Mesendoderm (in vitro differentiated cells): ENCODE measurements at regions not wholly inside any gene's neighbourhood (a gene's known extent, or its start where the extent isn't known, plus 50 kb on each side); places are given as distances from the start of the nearest gene placed in this dataset.
"Not testable (repeated sequence)": the region's sequence is repeated elsewhere in the genome, so short reads cannot be mapped to it uniquely, and the experiment has no call there.

Experiments
- DNase-seq: peaks from one replicate; pipeline ENCODE4 v3.0.0; 2013
- H2AK5ac ChIP-seq: 2 replicates; pipeline ENCODE4 v1.6.1; 2013; ENCODE audit warnings: low read length, inconsistent platforms
- H2BK120ac ChIP-seq: 2 replicates; pipeline ENCODE4 v1.6.1; 2013; ENCODE audit warnings: low read depth, mild to moderate bottlenecking, low read length, moderate library complexity, mixed read lengths
- H2BK15ac ChIP-seq: replicated peaks from 2 replicates; pipeline ENCODE4 v1.6.1; 2013; ENCODE audit warnings: low read depth, mild to moderate bottlenecking, moderate library complexity
- H2BK5ac ChIP-seq: 2 replicates; pipeline ENCODE4 v1.6.1; 2013; ENCODE audit warnings: low read length, inconsistent platforms
- H3K18ac ChIP-seq: 2 replicates; pipeline ENCODE4 v1.6.1; 2013; ENCODE audit warnings: mild to moderate bottlenecking, low read length, mixed read lengths
- H3K23ac ChIP-seq: one replicate; pipeline ENCODE4 v1.6.1; 2013; ENCODE audit warnings: low read length
- H3K27ac ChIP-seq: 2 replicates; pipeline ENCODE4 v1.5.1; 2013; ENCODE audit warnings: low read depth, mild to moderate bottlenecking, inconsistent platforms, low read length, moderate library complexity
- H3K27me3 ChIP-seq: 2 replicates; pipeline ENCODE4 v1.6.1; 2013; ENCODE audit warnings: low read length, control low read depth, mild to moderate bottlenecking, inconsistent platforms; ENCODE audit not compliant: insufficient read depth, poor library complexity
- H3K36me3 ChIP-seq: 2 replicates; pipeline ENCODE4 v1.6.1; 2013; ENCODE audit warnings: low read length, inconsistent platforms; ENCODE audit not compliant: control insufficient read depth, insufficient read depth
- H3K4ac ChIP-seq: one replicate; pipeline ENCODE4 v1.6.1; 2013; ENCODE audit warnings: low read depth, mild to moderate bottlenecking, low read length, moderate library complexity
- H3K4me1 ChIP-seq: 2 replicates; pipeline ENCODE4 v1.6.1; 2013; ENCODE audit warnings: low read depth, low read length, inconsistent platforms; ENCODE audit not compliant: control insufficient read depth
- H3K4me2 ChIP-seq: 2 replicates; pipeline ENCODE4 v1.6.1; 2013; ENCODE audit warnings: low read length
- H3K4me3 ChIP-seq: 2 replicates; pipeline ENCODE4 v1.5.1; 2013; ENCODE audit warnings: mild to moderate bottlenecking, low read length
- H3K56ac ChIP-seq: one replicate; pipeline ENCODE4 v1.6.1; 2013; ENCODE audit warnings: low read length
- H3K79me1 ChIP-seq: 2 replicates; pipeline ENCODE4 v1.6.1; 2013; ENCODE audit warnings: low read length, inconsistent platforms
- H3K79me2 ChIP-seq: 2 replicates; pipeline ENCODE4 v1.6.1; 2013; ENCODE audit warnings: mild to moderate bottlenecking, low read length; ENCODE audit not compliant: control insufficient read depth, insufficient read depth
- H3K9ac ChIP-seq: 2 replicates; pipeline ENCODE4 v1.6.1; 2013; ENCODE audit warnings: low read length, inconsistent platforms
- H4K5ac ChIP-seq: one replicate; pipeline ENCODE4 v1.6.1; 2013; ENCODE audit warnings: low read length
- H4K8ac ChIP-seq: one replicate; pipeline ENCODE4 v1.6.1; 2013; ENCODE audit warnings: low read depth, mild to moderate bottlenecking, control low read depth, low read length, moderate library complexity
- WGBS: extraction: QIAGEN DNeasy Blood & Tissue Kit; methylation state at CpG from one replicate; pipeline ENCODE4 v1.1.7; 2013; ENCODE audit warnings: low lambda C conversion rate, missing lambda C conversion rate; ENCODE audit not compliant: insufficient coverage; ENCODE audit errors: extremely low coverage; 5-methylcytosine and 5-hydroxymethylcytosine counted together

DNA sequence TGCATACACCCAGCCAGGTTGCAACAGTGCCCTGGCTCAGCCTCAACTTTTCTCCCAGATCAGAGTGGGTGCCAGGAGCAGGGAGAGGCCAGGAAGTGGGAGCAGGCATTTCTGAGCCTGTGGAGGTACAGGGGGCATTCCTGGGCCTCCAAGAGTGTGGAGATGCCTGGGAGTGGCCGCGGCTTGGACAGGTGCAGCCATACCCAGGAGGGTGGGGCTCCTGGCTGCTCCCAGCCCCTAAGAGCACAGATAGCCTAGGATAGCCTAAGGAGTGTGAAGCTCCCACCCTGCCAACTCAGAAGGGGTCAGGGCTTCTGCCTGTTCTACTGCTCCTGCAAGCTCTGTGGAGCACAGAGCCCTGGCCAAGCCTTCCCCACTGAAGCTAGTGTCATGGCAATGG lies 543.4 kb downstream of the RPL10L start:
- Histone ChIP-seq H3K4me3 (no peak overlapping the region), H2BK120ac (no peak overlapping the region), H3K79me1 (no peaks in the 10 kb centered on the region), H2BK15ac (no peak overlapping the region), H3K4ac (no peak overlapping the region), H3K4me1 (no peaks in the 10 kb centered on the region), H3K27ac (no peak overlapping the region), H3K18ac (no peak overlapping the region), H4K8ac (no peak overlapping the region), H3K27me3 (no peaks in the 10 kb centered on the region), H3K4me2 (no peak overlapping the region), H2AK5ac (no peak overlapping the region), H3K56ac (no peak overlapping the region), H3K36me3 (no peaks in the 10 kb centered on the region), H2BK5ac (no peak overlapping the region), H3K23ac (no peak overlapping the region), H3K9ac (no peak overlapping the region), H3K79me2 (no peaks in the 10 kb centered on the region), H4K5ac (no peak overlapping the region)
- WGBS, result no CpG with 5 or more reads among the region's 2 CpGs
- DNase-seq, result no peak

DNA sequence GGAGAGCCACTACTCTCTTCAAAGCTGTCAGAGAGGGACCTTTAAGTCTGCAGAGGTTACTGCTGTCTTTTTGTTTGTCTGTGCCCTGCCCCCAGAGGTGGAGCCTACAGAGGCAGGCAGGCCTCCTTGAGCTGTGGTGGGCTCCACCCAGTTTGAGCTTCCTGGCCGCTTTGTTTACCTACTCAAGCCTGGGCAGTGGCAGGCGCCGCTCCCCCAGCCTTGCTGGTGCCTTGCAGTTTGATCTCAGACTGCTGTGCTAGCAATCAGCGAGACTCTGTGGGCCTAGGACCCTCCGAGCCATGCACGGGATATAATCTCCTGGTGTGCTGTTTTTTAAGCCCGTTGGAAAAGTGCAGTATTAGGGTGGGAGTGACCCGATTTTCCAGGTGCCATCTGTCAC lies 550.7 kb downstream of the RPL10L start:
- H3K27me3 ChIP-seq, H3K79me1 ChIP-seq, H2AK5ac ChIP-seq, H3K4me2 ChIP-seq, H2BK5ac ChIP-seq, H3K27ac ChIP-seq, H4K5ac ChIP-seq, H3K18ac ChIP-seq, H4K8ac ChIP-seq, H3K56ac ChIP-seq, H3K79me2 ChIP-seq, H2BK15ac ChIP-seq, H3K9ac ChIP-seq, H3K4me3 ChIP-seq, H3K36me3 ChIP-seq, H3K4me1 ChIP-seq, H3K4ac ChIP-seq, H2BK120ac ChIP-seq, H3K23ac ChIP-seq, DNase-seq: not testable (repeated sequence)
- no CpG with 5 or more reads among the region's 8 CpGs for WGBS

DNA sequence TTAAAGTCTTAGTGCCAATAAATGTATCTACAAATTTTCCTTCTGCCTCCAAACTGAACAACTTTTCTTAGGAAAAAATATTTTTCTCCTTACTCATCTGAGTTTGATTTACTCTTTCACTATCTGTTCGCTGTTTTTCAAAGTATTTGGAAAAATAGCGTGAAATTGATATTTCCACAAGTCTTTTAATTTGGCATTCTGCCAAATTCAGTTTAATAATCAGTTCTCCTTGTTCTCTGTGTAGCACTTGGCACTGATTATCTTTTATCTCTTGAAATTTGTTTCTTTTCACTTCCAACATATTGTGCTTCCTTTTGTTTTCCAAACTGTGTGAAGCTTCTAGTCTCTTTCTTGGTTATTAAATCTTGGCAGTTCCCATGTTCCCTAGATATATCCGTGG lies 559.8 kb downstream of the RPL10L start:
- no peak overlapping the region for H3K4ac ChIP-seq
- no peak overlapping the region for H2BK15ac ChIP-seq
- WGBS, result no CpG with 5 or more reads among the region's 3 CpGs
- no peaks in the 10 kb centered on the region for H3K36me3 ChIP-seq
- no peak overlapping the region for H3K56ac ChIP-seq
- no peaks in the 10 kb centered on the region for H3K4me1 ChIP-seq
- H4K8ac ChIP-seq, result no peak overlapping the region
- H3K27ac ChIP-seq, result no peak overlapping the region
- no peaks in the 10 kb centered on the region for H3K79me2 ChIP-seq
- H3K27me3 ChIP-seq, result no peaks in the 10 kb centered on the region
- H3K18ac ChIP-seq, result no peak overlapping the region
- no peak overlapping the region for H2BK5ac ChIP-seq
- no peak overlapping the region for H3K4me2 ChIP-seq
- H3K23ac ChIP-seq, result no peak overlapping the region
- H3K9ac ChIP-seq, result no peak overlapping the region
- no peak overlapping the region for H4K5ac ChIP-seq
- H2AK5ac ChIP-seq, result no peak overlapping the region
- H3K79me1 ChIP-seq, result no peaks in the 10 kb centered on the region
- no peak overlapping the region for H3K4me3 ChIP-seq
- DNase-seq, result no peak
- H2BK120ac ChIP-seq, result no peak overlapping the region

DNA sequence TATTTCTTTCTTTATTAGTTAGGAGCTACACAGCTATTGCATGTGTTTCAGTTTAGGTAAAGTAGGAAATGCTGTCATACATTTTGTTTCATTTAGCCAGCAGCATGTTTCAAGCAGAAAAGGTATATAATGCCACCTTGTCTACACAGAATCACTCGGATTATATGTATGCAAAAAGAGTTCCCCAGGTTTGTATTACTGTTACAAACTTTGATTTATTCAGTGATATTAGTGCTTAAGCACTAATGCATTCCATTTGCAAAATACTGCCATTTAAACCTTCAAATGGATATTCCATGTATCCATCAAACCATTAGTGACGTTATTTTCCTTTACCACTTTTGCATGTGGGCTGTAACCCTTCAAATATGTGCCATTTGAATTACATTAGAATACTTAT lies 564.0 kb downstream of the RPL10L start:
- Histone ChIP-seq H3K9ac (no peak overlapping the region), H2BK5ac (no peak overlapping the region), H2BK15ac (no peak overlapping the region), H3K79me1 (no peaks in the 10 kb centered on the region), H4K5ac (no peak overlapping the region), H2AK5ac (no peak overlapping the region), H3K4ac (no peak overlapping the region), H3K4me2 (no peak overlapping the region), H3K36me3 (no peaks in the 10 kb centered on the region), H3K27me3 (no peaks in the 10 kb centered on the region), H3K56ac (no peak overlapping the region), H3K4me1 (no peaks in the 10 kb centered on the region), H3K27ac (no peak overlapping the region), H3K4me3 (no peak overlapping the region), H3K79me2 (no peaks in the 10 kb centered on the region), H3K23ac (no peak overlapping the region), H3K18ac (no peak overlapping the region), H2BK120ac (no peak overlapping the region), H4K8ac (no peak overlapping the region)
- no peak for DNase-seq
- WGBS, result no CpG with 5 or more reads among the region's 2 CpGs

DNA sequence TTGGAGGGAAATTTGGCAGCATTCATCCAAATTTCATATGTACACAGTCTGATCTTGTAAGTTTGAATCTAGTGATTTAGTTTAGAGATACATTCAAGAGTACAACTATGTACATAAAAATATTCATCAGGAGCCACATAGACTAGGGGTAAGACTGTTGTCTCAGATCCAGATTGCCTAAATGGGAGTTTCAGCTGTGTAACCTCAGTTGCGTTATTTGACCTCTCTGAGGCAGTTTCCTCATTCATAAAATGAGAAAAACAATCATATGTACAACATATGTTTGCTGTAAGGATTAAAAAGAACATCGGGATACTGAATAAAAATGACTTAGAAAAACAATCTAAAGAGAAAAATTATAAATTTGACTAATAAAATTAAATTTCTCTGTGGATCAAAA lies 577.5 kb downstream of the RPL10L start:
- Histone ChIP-seq H4K5ac (no peak overlapping the region), H2BK15ac (no peak overlapping the region), H2BK120ac (no peak overlapping the region), H3K36me3 (no peaks in the 10 kb centered on the region), H3K27me3 (no peaks in the 10 kb centered on the region), H3K9ac (no peak overlapping the region), H3K23ac (no peak overlapping the region), H4K8ac (no peak overlapping the region), H3K79me1 (no peaks in the 10 kb centered on the region), H3K18ac (no peak overlapping the region), H3K4me3 (no peak overlapping the region), H3K27ac (no peak overlapping the region), H3K4me2 (no peak overlapping the region), H3K4me1 (no peaks in the 10 kb centered on the region), H3K79me2 (no peaks in the 10 kb centered on the region), H3K56ac (no peak overlapping the region), H2BK5ac (no peak overlapping the region), H2AK5ac (no peak overlapping the region), H3K4ac (no peak overlapping the region)
- no peak for DNase-seq
- WGBS, result no CpG with 5 or more reads among the region's 2 CpGs

DNA sequence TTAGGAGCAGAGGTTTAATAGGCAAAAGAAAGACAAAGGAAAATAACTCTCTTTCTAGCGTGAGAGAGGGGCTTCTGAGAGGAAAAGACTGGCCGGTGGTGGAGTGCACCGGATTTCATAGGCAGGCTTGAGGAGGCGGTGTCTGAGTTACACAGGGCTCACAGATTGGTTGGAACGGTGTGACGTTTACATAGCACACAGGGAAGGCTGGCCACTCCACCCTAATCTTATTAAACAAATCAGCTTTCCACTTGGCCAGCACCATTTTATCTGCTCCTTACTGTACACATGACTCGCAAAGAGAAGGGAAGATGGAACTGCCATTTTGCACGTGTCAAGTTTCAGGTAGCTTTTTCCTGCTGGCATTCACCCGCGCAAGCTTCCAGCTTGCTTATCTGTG lies 587.7 kb downstream of the RPL10L start:
- H4K8ac ChIP-seq, result no peak overlapping the region
- no peaks in the 10 kb centered on the region for H3K79me1 ChIP-seq
- no peaks in the 10 kb centered on the region for H3K27me3 ChIP-seq
- no peak overlapping the region for H3K27ac ChIP-seq
- no peak overlapping the region for H4K5ac ChIP-seq
- no peak overlapping the region for H2BK15ac ChIP-seq
- H3K79me2 ChIP-seq, result no peaks in the 10 kb centered on the region
- WGBS, result no CpG with 5 or more reads among the region's 10 CpGs
- no peaks in the 10 kb centered on the region for H3K36me3 ChIP-seq
- H2BK5ac ChIP-seq, result no peak overlapping the region
- H2BK120ac ChIP-seq, result no peak overlapping the region
- no peak overlapping the region for H3K18ac ChIP-seq
- H3K4ac ChIP-seq, result no peak overlapping the region
- no peak overlapping the region for H3K4me3 ChIP-seq
- no peak overlapping the region for H3K56ac ChIP-seq
- no peaks in the 10 kb centered on the region for H3K4me1 ChIP-seq
- H3K23ac ChIP-seq, result no peak overlapping the region
- no peak overlapping the region for H2AK5ac ChIP-seq
- no peak overlapping the region for H3K9ac ChIP-seq
- DNase-seq, result peak; percentile 6
- no peak overlapping the region for H3K4me2 ChIP-seq
